Keratinocyte (primary cell): ENCODE measurements at regions not wholly inside any gene's neighbourhood (a gene's known extent, or its start where the extent isn't known, plus 50 kb on each side); places are given as distances from the start of the nearest gene placed in this dataset.

Source experiments
- DNase-seq: peaks from one replicate; pipeline ENCODE4 v3.0.0-alpha.2; 2011; ENCODE audit warnings: low read depth, missing footprints, low spot score
- FAIRE-seq: peaks from 2 replicates; lab custom pipeline; 2011; peaks lifted over from hg19 to GRCh38; lab: Jason Lieb, UNC
- H2AFZ ChIP-seq: 2 replicates; pipeline ENCODE4 v1.6.0; 2012; ENCODE audit warnings: low read length, control low read depth, inconsistent platforms; ENCODE audit not compliant: control insufficient read depth
- H3K27ac ChIP-seq: 2 replicates; pipeline ENCODE4 v1.5.1; 2011; ENCODE audit warnings: low read length; ENCODE audit not compliant: control insufficient read depth, insufficient read depth
- H3K27me3 ChIP-seq: 3 replicates; pipeline ENCODE4 v1.6.0; 2011; ENCODE audit warnings: low read length; ENCODE audit not compliant: control insufficient read depth, insufficient read depth; ENCODE audit errors: extremely low read depth
- H3K36me3 ChIP-seq, 2 experiments: 2 replicates in 1 of 2; 3 replicates in 1 of 2; pipeline ENCODE4 v1.5.1; 2011; ENCODE audit warnings: low read length in 2 of 2, mild to moderate bottlenecking in 1 of 2; ENCODE audit not compliant: control insufficient read depth in 2 of 2, insufficient read depth in 2 of 2; ENCODE audit errors: extremely low read depth in 1 of 2
- H3K4me1 ChIP-seq: 3 replicates; pipeline ENCODE4 v1.5.1; 2011; ENCODE audit warnings: low read length; ENCODE audit not compliant: control insufficient read depth, insufficient read depth; ENCODE audit errors: extremely low read depth
- H3K4me2 ChIP-seq: 3 replicates; pipeline ENCODE4 v1.6.0; 2011; ENCODE audit warnings: low read depth, low read length; ENCODE audit not compliant: control insufficient read depth, insufficient read depth; ENCODE audit errors: extremely low read depth
- H3K4me3 ChIP-seq, 3 experiments: fragments of 200-600 bp in 1 of 3; sonication (generic) in 1 of 3; 2 replicates in 2 of 3; 3 replicates in 1 of 3; pipeline ENCODE4 v1.5.1; 2011 to 2016; ENCODE audit warnings: low read length in 3 of 3, mild to moderate bottlenecking in 3 of 3, control low read depth in 2 of 3, inconsistent platforms in 1 of 3, low read depth in 1 of 3, mixed read lengths in 1 of 3, mixed run types in 1 of 3, moderate library complexity in 1 of 3; ENCODE audit not compliant: control insufficient read depth in 2 of 3, insufficient read depth in 2 of 3; ENCODE audit errors: extremely low read depth in 1 of 3
- H3K79me2 ChIP-seq: 2 replicates; pipeline ENCODE4 v1.6.0; 2012; ENCODE audit warnings: low read length; ENCODE audit not compliant: control insufficient read depth, insufficient read depth
- H3K9ac ChIP-seq: 3 replicates; pipeline ENCODE4 v1.6.0; 2011; ENCODE audit warnings: low read length; ENCODE audit not compliant: control insufficient read depth, insufficient read depth; ENCODE audit errors: extremely low read depth
- H3K9me1 ChIP-seq: 3 replicates; pipeline ENCODE4 v1.6.0; 2011; ENCODE audit warnings: low read length; ENCODE audit not compliant: control insufficient read depth, insufficient read depth; ENCODE audit errors: extremely low read depth
- H3K9me3 ChIP-seq: 2 replicates; pipeline ENCODE4 v1.5.1; 2012; ENCODE audit warnings: low read depth, low read length; ENCODE audit not compliant: control insufficient read depth
- H4K20me1 ChIP-seq: 3 replicates; pipeline ENCODE4 v1.6.0; 2011; ENCODE audit warnings: low read length; ENCODE audit not compliant: control insufficient read depth, insufficient read depth; ENCODE audit errors: extremely low read depth
- CTCF ChIP-seq, 3 experiments: IDR thresholded peaks in 1 of 3; conservative IDR thresholded peaks in 1 of 3; optimal IDR thresholded peaks in 1 of 3; 2 replicates in 2 of 3; 3 replicates in 1 of 3; pipeline versions ENCODE3 to v1.5.1; 2011; ENCODE audit warnings: low read length in 3 of 3, mild to moderate bottlenecking in 3 of 3, moderate library complexity in 2 of 3, control low read depth in 1 of 3, inconsistent platforms in 1 of 3; ENCODE audit not compliant: insufficient read depth in 2 of 3; ENCODE audit errors: extremely low read depth in 1 of 3
- EZH2 ChIP-seq: IDR thresholded peaks from one replicate; pipeline ENCODE4 v1.6.1; 2012; ENCODE audit warnings: inconsistent platforms, mild to moderate bottlenecking, low read length, moderate library complexity
- dilution Hi-C: fragments of 300-500 bp; cut with MboI; formaldehyde crosslinking; loops from one replicate; pipeline ENCODE4 v1.7.0; 2020; ENCODE audit warnings: low sequenced_read_pairs; ENCODE audit not compliant: extremely low pct_ligation_motif_present

GRCh38 chr7:84906889-84907288, 280.0 kb downstream of the SEMA3D start:
- FAIRE-seq (no peak), DNase-seq (no peak)
- H3K27me3 ChIP-seq: no peaks in the 10 kb centered on the region
- H4K20me1 ChIP-seq: no peaks in the 10 kb centered on the region
- H3K9me1 ChIP-seq: no peaks in the 10 kb centered on the region
- no peak overlapping the region for H2AFZ ChIP-seq
- no peak overlapping the region for H3K9ac ChIP-seq
- H3K4me3 ChIP-seq: no peak overlapping the region
- H3K9me3 ChIP-seq: no peaks in the 10 kb centered on the region
- H3K4me1 ChIP-seq: no peaks in the 10 kb centered on the region
- dilution Hi-C loops: no loop called here
- H3K36me3 ChIP-seq: no peaks in the 10 kb centered on the region
- no peak overlapping the region for H3K27ac ChIP-seq
- no peak for TF ChIP-seq CTCF (optimal IDR thresholded peaks at IDR 0.05 in 1 of 3, IDR thresholded peaks at IDR 0.05 in 1 of 3, conservative IDR thresholded peaks at IDR 0.05 in 1 of 3; ENCODE audit: extremely low read depth in 1 of 3, insufficient read depth in 2 of 3, low read length in 3 of 3)
- no peak for TF ChIP-seq EZH2
- no peaks in the 10 kb centered on the region for H3K79me2 ChIP-seq
- no peak overlapping the region for H3K4me2 ChIP-seq

GRCh38 chr7:84904561-84904960, 282.3 kb downstream of the SEMA3D start:
- TF ChIP-seq EZH2: no peak
- TF ChIP-seq CTCF (optimal IDR thresholded peaks at IDR 0.05 in 1 of 3, IDR thresholded peaks at IDR 0.05 in 1 of 3, conservative IDR thresholded peaks at IDR 0.05 in 1 of 3; ENCODE audit: extremely low read depth in 1 of 3, insufficient read depth in 2 of 3, low read length in 3 of 3): no peak
- Histone ChIP-seq H4K20me1 (no peaks in the 10 kb centered on the region), H3K36me3 (no peaks in the 10 kb centered on the region), H2AFZ (no peak overlapping the region), H3K4me2 (no peak overlapping the region), H3K9ac (no peak overlapping the region), H3K27me3 (no peaks in the 10 kb centered on the region), H3K4me1 (no peaks in the 10 kb centered on the region), H3K4me3 (no peak overlapping the region), H3K9me1 (no peaks in the 10 kb centered on the region), H3K79me2 (no peaks in the 10 kb centered on the region), H3K9me3 (no peaks in the 10 kb centered on the region), H3K27ac (no peak overlapping the region)
- dilution Hi-C loops: no loop called here
- FAIRE-seq (no peak), DNase-seq (no peak)
